C4-2B (cell line): ENCODE measurements at regions not wholly inside any gene's neighbourhood (a gene's known extent, or its start where the extent isn't known, plus 50 kb on each side); places are given as distances from the start of the nearest gene placed in this dataset.

Source experiments
- CTCF ChIP-seq: fragments of 450-650 bp; conservative IDR thresholded peaks from 2 replicates; pipeline ENCODE4 v1.5.1; 2017; ENCODE audit warnings: mild to moderate bottlenecking
- ZFX ChIP-seq: fragments of 450-650 bp; IDR thresholded peaks from 2 replicates; pipeline ENCODE4 v1.6.1; 2017

GRCh38 chr4:153916273-153916755 lies 127.4 kb upstream of the SFRP2 start:
- TF ChIP-seq CTCF = no peak
- no peak for TF ChIP-seq ZFX
